GM21619 (cell line): ENCODE measurements at regions not wholly inside any gene's neighbourhood (a gene's known extent, or its start where the extent isn't known, plus 50 kb on each side); places are given as distances from the start of the nearest gene placed in this dataset.

Source experiments
- ATAC-seq: cut with Tn5 transposase; IDR thresholded peaks from one replicate; pipeline ENCODE4 v1.9.1; 2021; ENCODE audit not compliant: unreplicated experiment

DNA sequence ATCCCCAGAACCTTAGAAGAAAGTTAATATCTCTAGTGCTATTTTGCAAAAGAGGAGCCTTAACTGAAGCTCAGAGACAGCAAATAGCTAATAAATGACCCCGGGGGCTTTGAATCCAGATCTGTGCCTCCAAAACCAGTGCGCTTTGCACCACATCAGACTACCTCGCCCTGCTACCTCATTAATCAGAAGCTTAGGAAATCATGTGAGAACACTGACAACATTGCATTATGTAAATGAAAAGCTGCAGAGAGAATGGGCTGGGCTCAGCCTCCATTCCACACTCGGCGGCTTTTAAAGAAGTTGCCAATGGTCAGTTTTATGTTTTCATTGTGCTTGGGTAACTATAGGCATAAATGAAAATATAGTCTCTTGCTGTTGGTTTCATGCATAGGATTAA lies 54.0 kb upstream of the STMND1 start:
- no peak for ATAC-seq

DNA sequence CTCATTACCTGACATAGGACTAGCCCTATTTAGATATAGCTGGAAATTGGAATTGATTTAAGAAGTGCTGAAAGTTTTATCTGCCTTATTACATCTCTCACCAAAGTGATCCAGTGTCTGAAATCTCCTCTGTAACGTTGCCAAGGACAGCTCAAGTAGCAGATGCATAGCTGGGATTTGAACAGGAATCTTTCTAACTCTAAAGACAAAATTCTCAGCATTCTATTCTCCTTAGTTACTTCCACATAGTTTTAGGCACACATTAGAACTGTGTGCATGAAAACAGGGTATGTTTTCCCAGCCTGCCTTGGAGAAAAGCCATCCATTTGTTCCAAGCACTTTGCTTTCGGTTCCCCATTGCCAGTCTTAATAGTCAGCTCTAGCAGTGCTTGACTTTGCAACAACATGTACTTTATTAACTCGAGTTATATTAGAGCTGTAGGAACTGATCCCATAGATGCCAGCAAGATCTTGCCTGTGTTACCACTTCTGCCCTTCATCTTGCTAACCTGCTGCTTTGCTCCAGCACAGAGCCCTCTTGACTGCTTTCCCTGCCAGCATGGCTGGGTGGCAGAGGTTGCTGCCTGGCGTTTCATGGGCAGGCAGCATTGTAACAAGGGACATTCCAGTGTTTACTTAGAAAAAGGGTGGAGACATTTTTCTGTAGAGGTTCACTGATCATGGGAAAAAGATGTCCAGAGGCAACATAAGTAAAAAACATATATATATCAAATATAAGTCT lies 56.1 kb upstream of the STMND1 start:
- ATAC-seq = no peak

DNA sequence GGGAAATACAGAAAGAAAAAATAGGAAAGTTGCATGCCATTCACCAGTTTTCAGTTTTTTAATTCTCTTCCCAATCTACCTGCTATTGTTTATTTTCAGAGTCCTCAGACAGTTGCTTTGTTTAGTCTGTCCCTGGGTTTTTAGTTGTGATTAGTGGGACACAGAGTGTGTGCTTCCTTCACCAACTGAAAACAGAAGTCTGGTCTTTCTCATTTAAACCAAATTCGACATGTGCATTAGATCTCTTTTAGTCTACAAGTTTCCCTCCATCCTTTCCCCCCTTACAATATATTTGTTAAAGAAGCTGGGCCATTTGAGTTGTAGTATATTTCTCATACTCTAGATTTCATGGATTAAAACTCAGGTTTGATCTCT lies 58.7 kb upstream of the STMND1 start:
- ATAC-seq = no peak

DNA sequence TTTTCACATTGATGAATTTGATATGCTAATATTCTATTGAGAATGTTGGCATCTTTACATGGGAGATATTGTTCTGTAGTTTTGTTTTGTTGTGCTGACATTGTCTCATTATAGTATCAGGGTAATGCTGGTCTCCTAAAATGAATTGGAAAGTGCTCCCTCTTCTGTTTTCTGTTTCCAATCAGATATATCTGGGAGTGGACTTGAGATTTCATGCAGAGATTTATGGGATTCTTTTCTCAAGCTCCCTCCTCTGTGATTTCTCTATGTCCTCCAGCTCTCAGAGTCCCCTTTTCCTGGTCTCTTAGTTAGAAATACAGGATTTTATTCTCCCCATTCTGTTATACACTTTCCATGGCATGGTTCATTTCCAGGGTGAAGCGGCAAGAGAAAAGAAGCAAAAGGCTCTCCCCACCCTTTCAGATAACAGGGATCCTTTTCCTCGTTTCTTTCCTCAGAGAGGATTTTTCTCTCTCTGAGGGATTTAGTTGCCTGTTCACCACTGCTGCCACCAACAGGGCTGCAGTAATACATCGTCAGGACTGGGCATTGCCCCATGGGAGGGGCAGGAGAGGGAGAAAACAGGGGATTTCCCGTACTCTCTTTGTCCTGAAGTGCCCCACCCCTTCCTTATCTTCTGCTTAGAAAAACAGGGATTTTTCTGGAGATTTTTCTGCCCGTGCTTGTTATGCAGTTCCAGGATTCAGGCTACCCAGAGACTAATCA lies 59.3 kb upstream of the STMND1 start:
- no peak for ATAC-seq

DNA sequence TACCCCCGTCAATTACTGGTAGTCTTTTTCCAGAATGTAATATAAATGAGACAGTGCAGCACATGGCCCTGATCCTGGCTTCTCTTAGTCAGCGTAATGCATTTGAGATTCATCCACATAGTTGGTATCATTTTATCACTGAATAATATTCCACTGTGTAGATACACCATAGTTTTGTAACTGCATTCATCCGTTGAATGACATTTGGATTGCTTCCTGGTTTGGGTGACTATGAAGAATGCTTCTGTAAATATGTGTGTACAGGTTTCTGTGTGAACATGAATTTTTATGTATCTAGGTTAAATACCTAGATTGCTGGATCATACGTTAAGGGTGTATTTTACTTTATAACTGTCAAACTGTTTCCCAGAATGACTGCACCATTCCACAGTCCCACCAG lies 62.6 kb upstream of the STMND1 start:
- no peak for ATAC-seq

DNA sequence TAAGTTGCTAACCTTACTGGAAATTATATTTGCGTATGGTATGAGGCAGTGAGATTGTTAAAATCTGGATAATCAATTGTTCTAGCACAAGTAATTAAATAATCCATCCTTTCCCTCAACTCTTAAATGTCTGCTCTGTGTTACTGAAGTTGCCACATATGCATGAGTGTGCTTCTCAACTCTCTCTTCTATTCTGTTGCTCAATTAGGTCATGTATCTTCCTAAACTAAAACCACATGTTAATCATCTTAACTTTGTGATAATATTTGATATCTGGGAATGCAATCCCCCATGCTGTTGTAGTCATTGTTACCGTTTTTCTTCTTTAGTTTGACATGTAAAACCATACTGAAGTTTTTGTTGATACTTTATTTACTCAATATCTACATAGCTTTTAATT lies 63.5 kb upstream of the STMND1 start:
- no peak for ATAC-seq

DNA sequence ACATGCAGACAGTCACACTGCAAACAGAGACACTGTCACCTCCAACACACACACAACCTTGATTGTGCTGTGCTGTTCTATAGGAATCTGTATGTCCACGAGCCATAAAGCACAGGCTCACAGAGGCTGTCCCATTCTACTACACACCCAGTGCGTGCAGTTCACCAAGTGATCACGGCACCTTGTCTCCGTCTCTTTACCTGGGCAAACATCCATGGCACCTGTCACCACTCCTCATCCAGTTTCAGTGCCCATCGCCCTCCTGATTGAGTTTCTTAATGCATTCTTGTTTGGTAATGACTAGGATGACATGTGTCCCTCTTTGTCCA lies 65.8 kb upstream of the STMND1 start:
- no peak for ATAC-seq

DNA sequence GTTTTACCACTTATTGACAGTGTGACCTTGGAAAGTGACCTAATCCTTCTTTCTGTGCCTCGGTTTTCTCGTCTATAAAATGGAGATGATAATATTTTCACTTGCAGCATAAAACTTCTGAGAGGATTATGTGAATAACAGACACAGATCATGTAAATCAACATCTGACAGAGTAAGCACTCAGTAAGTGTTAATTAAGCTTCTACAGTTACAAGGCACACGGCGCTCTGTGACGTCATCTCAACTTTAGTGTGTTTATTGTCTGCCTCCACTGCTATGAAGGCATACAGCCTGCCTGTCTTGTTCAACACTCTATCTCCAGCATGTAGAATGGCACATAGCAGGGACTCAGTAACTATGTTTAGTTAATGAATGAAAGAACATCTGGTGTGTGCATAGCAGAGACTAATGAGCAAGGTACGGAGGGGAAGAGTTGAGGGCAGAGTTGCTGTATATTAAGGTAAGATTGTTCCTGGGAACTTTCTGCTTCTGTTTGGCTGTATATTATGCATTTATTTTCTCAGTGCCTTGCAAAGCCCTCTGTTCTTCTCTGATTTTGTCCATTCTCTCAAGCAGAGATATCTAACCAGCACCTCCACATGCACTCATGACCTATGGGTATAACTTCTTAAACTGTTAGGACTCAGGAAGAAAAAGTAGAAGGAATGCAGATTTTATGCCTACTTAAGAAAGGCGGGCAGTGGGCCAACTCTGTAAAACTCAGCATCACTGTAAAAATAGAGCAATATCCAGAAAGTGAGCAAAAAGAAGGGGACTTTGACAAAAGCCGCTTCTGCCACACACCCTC lies 66.4 kb upstream of the STMND1 start:
- ATAC-seq = no peak

DNA sequence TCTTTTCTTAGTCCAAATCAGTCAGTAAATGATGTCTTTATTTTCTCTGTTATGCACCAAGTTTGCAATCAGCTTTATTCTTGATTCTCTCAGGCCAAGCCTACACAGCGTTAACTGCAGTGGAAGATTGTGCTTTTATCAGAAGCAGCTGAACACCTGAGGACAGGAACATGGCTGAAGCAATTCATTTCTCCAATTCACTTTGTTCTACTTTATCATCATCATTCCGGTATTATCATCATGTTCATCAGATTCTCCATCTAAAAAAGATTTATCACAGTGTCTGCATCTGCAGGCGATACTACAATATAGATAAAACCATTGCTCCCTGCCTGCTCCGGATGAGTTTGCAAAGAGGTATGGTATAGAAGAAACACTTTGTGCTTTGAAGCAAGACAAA lies 68.1 kb upstream of the STMND1 start:
- ATAC-seq = no peak

DNA sequence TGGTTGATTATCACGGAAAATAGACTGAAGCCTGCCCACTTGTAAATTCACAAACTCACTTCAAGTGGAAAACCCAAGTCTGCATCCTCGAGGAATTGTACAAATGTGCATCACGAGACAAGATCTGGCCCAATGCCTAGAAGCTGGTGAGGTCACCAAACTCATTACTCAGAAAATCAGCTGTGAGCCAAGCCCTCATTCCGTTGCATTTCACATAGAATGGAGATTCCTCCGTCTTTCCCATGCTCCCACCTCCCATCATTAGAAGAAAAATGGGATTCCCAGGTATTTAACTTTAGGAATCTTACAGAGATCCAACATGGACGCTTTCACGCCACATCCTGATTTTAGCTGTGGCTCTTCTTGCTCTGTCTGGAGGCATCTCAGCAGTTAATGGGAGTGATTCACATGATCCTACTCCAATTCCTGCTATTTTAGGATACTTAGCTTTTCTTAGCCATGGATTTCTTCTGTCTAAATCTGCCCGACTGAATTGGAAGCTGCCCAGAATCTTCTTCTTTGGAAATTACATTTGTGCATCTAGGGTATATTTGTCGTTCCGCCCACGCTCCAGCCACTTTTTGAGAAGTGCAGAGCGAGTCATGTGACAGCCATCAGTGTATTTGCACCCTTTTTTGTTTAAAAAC lies 68.7 kb upstream of the STMND1 start:
- no peak for ATAC-seq

DNA sequence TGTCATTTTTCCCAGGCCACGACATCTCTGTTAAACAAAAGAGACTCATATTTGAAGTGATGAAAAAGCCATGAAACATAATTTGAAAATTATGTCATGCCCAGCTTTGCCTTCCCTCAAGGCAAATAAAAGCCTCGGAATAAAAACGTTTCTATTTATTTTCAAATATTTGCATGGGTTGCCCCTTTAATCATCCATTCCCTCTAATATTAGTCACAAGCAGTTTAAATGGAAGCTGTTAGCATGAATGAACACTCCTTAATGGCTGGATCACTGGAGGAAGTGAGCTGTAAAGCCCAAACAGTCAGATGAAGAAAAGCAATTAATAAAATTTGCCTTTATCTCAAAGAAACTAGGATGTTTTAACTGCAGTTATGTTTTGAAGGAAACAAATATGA lies 69.3 kb upstream of the STMND1 start:
- no peak for ATAC-seq

DNA sequence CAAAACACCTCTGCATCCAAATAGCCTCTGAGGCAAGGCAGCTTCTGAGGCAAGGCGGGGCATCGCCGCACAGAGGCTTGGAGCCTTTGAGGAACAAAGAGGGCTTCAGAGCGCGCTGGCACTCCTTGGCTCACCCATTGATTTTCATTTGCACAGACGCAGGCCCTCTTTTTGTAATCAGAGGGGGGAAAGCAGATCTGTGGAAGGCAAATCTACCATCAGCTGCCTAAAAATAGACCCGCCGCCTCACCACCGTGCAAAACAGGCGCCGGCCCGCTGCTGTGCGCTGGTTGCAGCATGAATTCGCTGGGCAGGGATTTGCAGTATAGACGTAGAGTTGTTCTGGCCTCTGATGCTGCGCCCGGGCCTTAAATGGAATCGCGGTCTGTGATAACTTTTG lies 69.9 kb upstream of the STMND1 start:
- ATAC-seq = no peak

DNA sequence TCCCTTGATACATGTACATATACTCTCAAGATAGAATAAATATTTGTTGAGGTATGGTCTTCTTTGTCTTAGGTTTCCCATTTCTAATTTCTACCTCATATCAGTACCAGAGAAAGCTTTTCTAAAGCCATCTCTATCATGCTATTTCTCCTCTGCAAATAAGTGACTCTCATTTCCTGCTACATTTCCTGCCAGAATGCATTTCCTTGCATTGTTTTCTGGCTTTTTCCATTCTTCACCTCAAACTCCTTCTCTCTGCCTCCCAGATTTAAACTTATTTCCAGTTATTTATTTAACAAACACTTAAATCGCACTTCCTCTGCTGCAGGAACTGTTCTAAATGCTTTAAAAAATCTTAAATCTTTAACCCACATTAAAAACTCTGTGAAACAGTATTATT lies 74.4 kb upstream of the STMND1 start:
- no peak for ATAC-seq

DNA sequence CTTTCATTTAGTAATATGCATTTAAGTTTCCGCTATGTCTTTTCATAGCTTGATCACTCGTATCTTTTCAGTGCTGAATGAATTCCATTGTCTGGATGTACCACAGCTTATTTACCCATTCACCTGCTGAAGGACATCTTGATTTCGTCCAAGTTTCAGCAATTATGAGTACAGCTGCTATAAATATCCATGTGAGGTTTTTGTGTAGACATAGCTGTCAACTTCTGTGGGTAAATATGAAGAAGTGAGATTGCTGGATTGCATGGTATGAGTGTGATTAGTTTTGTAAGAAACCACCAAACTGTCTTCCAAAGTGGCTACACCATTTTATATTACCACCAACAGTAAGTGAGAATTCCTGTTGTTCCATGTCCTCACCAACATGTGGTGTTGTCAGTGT lies 79.2 kb upstream of the STMND1 start:
- ATAC-seq = no peak

DNA sequence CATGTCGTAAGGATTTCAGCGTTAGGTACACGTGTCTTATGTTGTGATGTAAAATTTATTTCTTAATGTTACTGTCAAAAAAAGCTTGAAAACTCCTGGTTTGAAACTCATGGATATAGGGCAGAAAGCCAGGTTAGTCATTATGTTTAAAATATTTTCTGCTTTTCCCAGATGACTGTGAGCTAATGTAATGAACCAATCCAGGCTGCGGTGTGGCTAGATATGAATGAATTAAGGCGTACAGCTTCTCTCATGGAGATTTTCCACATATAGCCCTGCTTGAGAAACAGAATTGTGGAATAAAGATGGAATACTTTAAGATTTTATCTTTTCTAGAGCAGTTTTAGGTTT lies 80.3 kb upstream of the STMND1 start:
- no peak for ATAC-seq

DNA sequence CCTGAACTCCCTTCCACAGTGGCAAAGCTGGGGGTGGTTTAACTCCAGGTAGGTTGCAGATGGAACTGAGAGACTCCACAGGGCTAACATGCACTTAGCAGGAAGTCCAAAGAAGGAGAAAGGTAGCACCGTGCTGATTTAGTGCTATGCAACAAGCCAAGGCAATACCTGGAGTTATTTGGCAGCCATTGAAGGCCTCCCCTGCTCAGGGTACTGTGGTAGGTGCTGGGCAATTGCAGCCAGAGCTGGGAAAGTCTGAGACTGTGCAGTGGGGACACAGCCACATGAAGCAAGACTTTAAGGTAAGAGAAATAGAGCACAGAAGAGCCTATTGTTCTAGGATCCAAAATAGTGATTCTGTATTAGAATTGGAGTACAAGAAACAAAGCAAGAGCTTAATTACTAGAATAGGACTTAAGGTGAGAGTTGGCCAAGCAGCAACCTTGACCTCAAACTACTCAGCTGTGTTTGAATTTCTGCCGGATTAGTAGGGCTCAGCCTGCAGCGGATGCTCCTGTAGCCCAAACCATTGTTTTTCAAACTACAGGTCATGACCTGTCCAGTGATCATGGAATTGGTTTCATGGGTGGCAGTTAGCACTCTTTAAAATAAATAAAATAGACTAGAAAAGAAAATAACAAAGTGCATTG lies 80.8 kb upstream of the STMND1 start:
- ATAC-seq = no peak

DNA sequence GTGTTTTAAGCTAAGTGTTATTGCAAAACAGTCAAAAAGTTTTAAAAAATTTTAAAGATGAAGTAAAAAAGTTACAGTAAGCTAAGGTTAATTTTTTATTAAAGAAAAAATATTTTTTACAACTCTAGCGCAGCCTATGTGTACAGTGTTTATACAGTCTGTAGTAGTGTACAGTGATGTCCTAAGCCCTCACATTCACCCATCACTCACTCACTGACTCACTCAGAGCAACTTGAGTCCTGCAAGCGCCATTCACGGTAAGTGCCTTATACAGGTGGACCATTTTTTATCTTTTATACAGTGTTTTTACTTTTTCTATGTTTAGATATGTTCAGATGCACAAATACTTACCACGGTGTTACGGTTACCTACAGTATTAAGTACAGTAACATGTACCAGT lies 83.4 kb upstream of the STMND1 start:
- no peak for ATAC-seq

DNA sequence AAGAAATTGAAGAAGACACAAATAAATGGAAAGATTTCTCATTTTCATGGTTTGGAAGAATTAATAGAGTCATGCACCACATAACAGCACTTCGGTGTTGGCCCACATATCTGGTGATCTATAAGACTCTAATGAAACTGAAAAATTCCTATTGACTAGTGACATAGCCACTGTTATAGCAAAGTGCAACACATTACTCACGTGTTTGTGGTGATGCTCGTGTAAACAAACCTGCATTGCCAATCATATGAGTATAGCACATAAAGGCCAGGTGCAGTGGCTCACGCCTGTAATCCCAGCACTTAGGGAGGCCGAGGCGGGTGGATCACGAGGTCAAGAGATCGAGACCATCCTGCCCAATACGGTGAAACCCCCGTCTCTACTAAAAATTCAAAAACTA lies 84.4 kb upstream of the STMND1 start:
- no peak for ATAC-seq

DNA sequence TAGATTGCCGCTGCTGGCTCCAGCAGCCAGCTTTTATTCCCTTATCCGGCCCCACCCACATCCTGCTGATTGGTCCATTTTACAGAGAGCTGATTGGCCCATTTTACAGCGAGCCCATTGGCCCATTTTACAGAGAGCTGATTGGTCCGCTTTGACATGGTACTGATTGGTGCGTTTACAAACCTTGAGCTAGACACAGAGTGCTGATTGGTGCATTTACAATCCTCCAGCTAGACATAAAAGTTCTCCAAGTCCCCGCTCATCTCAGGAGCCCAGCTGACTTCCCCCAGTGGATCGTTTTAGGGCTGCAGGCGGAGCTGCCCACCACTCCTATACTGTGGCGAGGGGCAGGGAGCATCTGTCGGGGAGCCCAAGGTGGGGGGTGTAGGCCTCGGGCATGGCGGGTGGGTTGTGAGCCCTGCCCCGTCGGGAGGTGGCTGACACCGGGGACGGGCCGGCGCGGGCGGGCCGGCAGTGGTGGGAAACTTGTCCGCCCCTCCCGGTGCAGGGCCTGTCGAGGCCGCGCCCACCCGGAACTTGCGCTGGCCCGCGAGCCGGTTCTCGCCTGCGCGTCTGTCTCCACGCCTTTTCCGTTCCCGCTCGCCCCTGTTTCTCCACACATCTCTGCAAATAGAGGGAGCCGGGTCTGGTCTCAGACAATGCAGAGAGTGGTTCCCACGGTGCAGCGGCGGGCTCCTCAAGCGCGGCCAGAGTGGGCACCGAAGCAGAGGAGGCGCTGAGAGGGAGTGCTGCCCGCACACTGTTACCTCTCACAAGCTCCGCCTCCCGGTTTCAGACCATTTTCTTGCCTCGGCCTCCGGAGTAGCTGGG lies 86.1 kb upstream of the STMND1 start:
- no peak for ATAC-seq

DNA sequence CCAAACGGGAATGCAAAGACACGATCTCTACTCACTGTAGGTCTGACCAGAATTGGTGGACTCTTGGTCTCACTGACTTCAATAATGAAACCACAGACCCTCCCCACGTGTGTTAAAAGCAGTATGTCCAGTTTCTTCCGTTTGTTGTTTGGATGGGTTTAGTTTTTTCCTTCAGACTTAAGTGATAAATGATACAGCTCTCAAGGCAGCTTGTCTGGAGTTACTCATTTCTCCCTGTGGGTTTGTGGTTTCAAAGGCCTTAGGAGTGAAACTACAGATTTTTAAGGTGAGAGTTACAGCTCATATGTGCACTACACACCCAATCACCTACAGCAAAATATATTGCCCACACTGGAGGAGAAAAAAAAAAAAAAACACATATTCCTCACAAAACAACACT lies 86.7 kb upstream of the STMND1 start:
- no peak for ATAC-seq
